Duodenal mucosa (tissue), 2 donors: ENCODE measurements at regions not wholly inside any gene's neighbourhood (a gene's known extent, or its start where the extent isn't known, plus 50 kb on each side); places are given as distances from the start of the nearest gene placed in this dataset.

ENCODE experiments used
- H3K27ac ChIP-seq: one replicate; pipeline ENCODE4 v1.7.0; 2013; ENCODE audit warnings: low read depth, low read length
- H3K27me3 ChIP-seq, 2 donors: one replicate each; pipeline ENCODE4 v1.7.0; 2013; ENCODE audit warnings: low read length in 2 of 2, control low read depth in 1 of 2; ENCODE audit not compliant: insufficient read depth in 2 of 2, control insufficient read depth in 1 of 2
- H3K36me3 ChIP-seq, 2 donors: one replicate each; pipeline ENCODE4 v1.7.0; 2013; ENCODE audit warnings: low read length in 2 of 2, control low read depth in 1 of 2; ENCODE audit not compliant: insufficient read depth in 2 of 2, control insufficient read depth in 1 of 2
- H3K4me1 ChIP-seq, 2 donors: one replicate each; pipeline ENCODE4 v1.7.0; 2013; ENCODE audit warnings: low read length in 2 of 2, control low read depth in 1 of 2; ENCODE audit not compliant: insufficient read depth in 2 of 2, control insufficient read depth in 1 of 2
- H3K4me3 ChIP-seq, 2 donors: one replicate each; pipeline ENCODE4 v1.7.0; 2013; ENCODE audit warnings: low read length in 2 of 2, low read depth in 1 of 2
- H3K9ac ChIP-seq, 2 donors: one replicate each; pipeline ENCODE4 v1.7.0; 2013; ENCODE audit warnings: low read length in 2 of 2, low read depth in 1 of 2
- H3K9me3 ChIP-seq, 2 donors: one replicate each; pipeline ENCODE4 v1.7.0; 2013; ENCODE audit warnings: low read length in 2 of 2, control low read depth in 1 of 2; ENCODE audit not compliant: control insufficient read depth in 1 of 2

DNA sequence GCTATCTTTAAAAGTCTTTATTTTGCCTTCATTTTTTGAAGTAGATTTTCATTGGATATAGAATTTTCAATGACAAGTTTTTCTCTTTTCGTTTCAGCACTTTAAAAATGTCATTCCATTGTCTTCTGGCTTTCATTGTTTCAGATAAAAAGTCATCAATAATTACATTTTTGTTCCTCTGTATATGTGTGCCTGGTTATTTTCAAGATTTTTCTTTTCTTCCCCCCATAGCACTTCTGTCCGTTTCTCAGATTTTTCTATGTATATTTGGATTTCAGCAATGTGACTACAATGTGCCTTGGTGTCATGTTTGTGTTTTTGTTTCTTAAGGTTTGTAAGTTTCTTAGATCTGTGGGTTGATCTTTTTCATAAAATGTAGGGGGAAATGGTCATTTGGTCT lies 66.3 kb upstream of the HSD17B12 start:
- H3K27me3 ChIP-seq = no peaks in the 10 kb centered on the region
- H3K9ac ChIP-seq = no peak overlapping the region
- no peak overlapping the region for H3K27ac ChIP-seq
- no peaks in the 10 kb centered on the region for H3K4me1 ChIP-seq
- H3K9me3 ChIP-seq = peaks cover 6 to 13% of the 10 kb centered on the region in 2 donors
- no peaks in the 10 kb centered on the region for H3K36me3 ChIP-seq
- no peak overlapping the region for H3K4me3 ChIP-seq

DNA sequence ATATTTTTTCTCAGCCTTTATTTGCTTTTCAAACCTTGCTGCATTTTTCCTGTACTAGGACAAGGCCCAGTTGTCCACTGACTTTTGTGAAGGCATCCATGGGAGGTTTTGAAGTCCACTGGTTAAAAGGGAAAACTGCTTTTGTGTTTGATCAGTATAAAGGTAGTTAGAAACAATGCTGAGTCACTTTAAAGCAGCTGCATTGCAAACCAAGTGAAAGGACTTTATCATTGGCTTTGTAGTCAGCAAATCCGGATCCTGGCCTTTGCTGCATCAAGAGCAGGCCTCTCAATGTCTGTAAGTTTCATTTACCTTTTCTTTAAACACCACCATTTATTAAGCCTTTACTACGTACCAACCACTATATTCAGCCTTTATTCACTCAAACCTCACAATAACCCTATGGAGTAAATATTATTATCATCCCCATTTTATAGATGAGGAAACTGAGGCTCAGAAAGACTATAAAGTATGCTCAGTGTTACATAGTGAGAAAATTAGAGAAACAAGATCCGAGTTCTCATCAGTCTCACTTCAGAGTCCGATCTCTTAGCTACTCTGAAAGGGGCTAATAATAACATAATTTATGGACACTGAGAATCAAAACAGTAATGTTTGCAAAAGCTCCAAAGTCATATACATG lies 60.6 kb upstream of the HSD17B12 start:
- H3K27me3 ChIP-seq = no peaks in the 10 kb centered on the region
- no peak overlapping the region for H3K9ac ChIP-seq
- no peaks in the 10 kb centered on the region for H3K4me1 ChIP-seq
- peaks cover 0 to 6% of the 10 kb centered on the region in 2 donors for H3K9me3 ChIP-seq
- H3K4me3 ChIP-seq = no peak overlapping the region
- no peaks in the 10 kb centered on the region for H3K36me3 ChIP-seq
- no peak overlapping the region for H3K27ac ChIP-seq

DNA sequence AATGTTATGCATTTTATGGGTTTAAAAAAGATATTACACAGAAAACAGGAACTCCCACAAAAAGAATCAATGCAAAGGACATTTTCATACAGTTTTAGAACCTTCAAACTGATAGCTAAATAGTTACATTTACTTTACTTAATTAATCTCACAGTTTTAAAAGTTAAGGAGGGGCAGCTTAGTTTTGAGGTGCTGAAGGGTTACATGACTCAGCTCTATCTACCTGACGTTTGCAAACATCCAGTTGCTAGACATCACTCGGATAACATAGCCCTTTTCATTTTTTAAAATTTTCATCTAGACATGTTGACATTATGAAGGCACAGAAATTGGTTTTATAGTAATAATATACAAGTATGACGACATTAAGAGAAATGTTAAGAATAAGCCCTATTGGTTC lies 53.7 kb upstream of the HSD17B12 start:
- Histone ChIP-seq H3K27me3 (peaks cover 6 to 17% of the 10 kb centered on the region in 2 donors), H3K27ac (no peak overlapping the region), H3K4me1 (no peaks in the 10 kb centered on the region), H3K4me3 (no peak overlapping the region), H3K9ac (no peak overlapping the region), H3K36me3 (no peaks in the 10 kb centered on the region), H3K9me3 (no peaks in the 10 kb centered on the region)
